NB4 (cell line): ENCODE measurements at regions not wholly inside any gene's neighbourhood (a gene's known extent, or its start where the extent isn't known, plus 50 kb on each side); places are given as distances from the start of the nearest gene placed in this dataset.

ENCODE experiments used
- DNase-seq: peaks from one replicate; pipeline ENCODE4 v3.0.0; 2010; ENCODE audit warnings: low read depth
- H3K4me3 ChIP-seq: one replicate; pipeline ENCODE4 v1.5.1; 2011; ENCODE audit warnings: mild to moderate bottlenecking, low read depth, low read length, moderate library complexity
- CTCF ChIP-seq: IDR thresholded peaks from one replicate; pipeline ENCODE4 v1.5.1; 2012; ENCODE audit warnings: low read depth, low read length
- MAX ChIP-seq: IDR thresholded peaks from 2 replicates; pipeline ENCODE4 v1.6.1; 2011; ENCODE audit warnings: low read depth, low read length
- MYC ChIP-seq: IDR thresholded peaks from 2 replicates; pipeline ENCODE4 v1.6.1; 2011; ENCODE audit warnings: low read depth, low read length
- POLR2A ChIP-seq: IDR thresholded peaks from 2 replicates; pipeline ENCODE4 v1.6.1; 2011; ENCODE audit warnings: mild to moderate bottlenecking; ENCODE audit not compliant: insufficient read length; ENCODE audit errors: extremely low read depth

- no peak overlapping the region for H3K4me3 ChIP-seq
- DNase-seq, result peak; percentile 44
- TF ChIP-seq MAX (no peak), MYC (no peak), CTCF (no peak), POLR2A (no peak)
Observed at GRCh38 chr17:72587773-72588511, 467.1 kb downstream of the SOX9 start.

- TF ChIP-seq POLR2A, result no peak
- TF ChIP-seq MAX, result no peak
- no peak for TF ChIP-seq MYC
- TF ChIP-seq CTCF, result no peak
- no peak overlapping the region for H3K4me3 ChIP-seq
- no peak for DNase-seq
Observed at GRCh38 chr17:72588561-72588960, 467.7 kb downstream of the SOX9 start.

GRCh38 chr17:72588961-72589360 lies 468.1 kb downstream of the SOX9 start:
- H3K4me3 ChIP-seq, result no peak overlapping the region
- DNase-seq, result no peak
- no peak for TF ChIP-seq MAX
- no peak for TF ChIP-seq CTCF
- TF ChIP-seq MYC, result no peak
- no peak for TF ChIP-seq POLR2A

DNA sequence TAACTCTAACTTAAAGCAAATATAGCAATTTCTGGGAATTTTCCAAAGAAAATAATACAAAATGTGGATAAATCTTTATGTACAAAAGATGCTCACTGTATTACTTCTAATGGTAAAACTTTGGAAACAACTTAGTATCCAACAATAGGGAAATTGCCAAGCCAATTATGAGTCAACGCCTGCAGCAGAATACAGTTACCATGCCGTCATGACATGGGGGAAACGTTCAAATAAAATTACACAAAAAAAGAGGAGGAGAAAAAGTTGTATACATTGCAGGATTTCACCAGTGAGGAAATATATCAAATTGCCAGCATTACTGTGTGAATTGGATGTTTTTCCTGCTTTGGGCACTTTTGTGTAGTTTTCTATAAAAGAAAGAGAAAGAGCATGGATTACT lies 469.6 kb downstream of the SOX9 start:
- H3K4me3 ChIP-seq, result no peak overlapping the region
- TF ChIP-seq MAX, result no peak
- no peak for TF ChIP-seq CTCF
- TF ChIP-seq MYC, result no peak
- no peak for TF ChIP-seq POLR2A
- no peak for DNase-seq

DNA sequence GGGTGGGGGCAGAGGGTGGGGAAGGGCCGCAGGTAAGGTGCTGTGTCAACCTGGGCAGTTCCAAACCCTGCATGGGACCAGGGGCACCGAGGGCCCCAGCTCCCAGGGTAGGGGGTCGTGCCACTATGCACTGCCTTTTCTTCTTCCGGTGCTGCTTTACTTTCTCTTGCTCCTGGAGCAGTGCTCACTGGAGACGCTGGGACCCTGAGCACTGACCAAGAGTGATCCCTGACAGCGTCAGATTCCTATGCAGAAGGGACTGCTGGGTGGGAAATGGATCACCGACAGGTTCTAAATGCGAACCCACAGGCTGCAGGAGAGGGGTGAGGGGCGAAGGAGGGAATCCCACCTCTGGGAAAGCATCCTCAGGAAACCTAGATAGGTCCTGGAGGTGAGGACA lies 470.1 kb downstream of the SOX9 start:
- no peak for DNase-seq
- no peak for TF ChIP-seq CTCF
- TF ChIP-seq MAX, result no peak
- no peak for TF ChIP-seq MYC
- TF ChIP-seq POLR2A, result no peak
- no peak overlapping the region for H3K4me3 ChIP-seq
